A549 (cell line): ENCODE measurements at regions not wholly inside any gene's neighbourhood (a gene's known extent, or its start where the extent isn't known, plus 50 kb on each side); places are given as distances from the start of the nearest gene placed in this dataset.

Experiments used
- ATAC-seq, 2 experiments: fragments of 200-7000 bp in 1 of 2; fragments of >200 bp in 1 of 2; cut with Nextera tagmentation in 1 of 2; cut with Tn5 transposase in 1 of 2; 3 replicates each; pipeline versions ENCODE4 v1.8.0 to v1.9.1; 2018 to 2020; ENCODE audit warnings: mild to moderate bottlenecking in 1 of 2, moderate library complexity in 1 of 2
- CTCF ChIA-PET: fragments of 300-600 bp; sonication (Branson Sonifier 250); formaldehyde crosslinking; extraction: SDS; loops from one replicate; lab custom pipeline; 2021; ENCODE audit warnings: antibody characterized with exemption, inconsistent platforms; lab: Yijun Ruan, JAX
- POLR2A ChIA-PET: fragments of 350-600 bp; formaldehyde crosslinking; extraction: SDS; loops from one replicate; lab custom pipeline; 2021; ENCODE audit warnings: antibody characterized with exemption, inconsistent platforms; lab: Yijun Ruan, JAX
- DNase-seq, 2 experiments: peaks; one replicate each; pipeline versions ENCODE4 v3.0.0 to v3.0.0-alpha.2; 2011 to 2016; ENCODE audit warnings: low read depth in 1 of 2, low spot score in 1 of 2
- FAIRE-seq: peaks from 2 replicates; lab custom pipeline; 2011; peaks lifted over from hg19 to GRCh38; lab: Jason Lieb, UNC
- H3K27ac ChIP-seq, 2 experiments: fragments of >200 bp; sonication (Bioruptor Twin); formaldehyde crosslinking; 3 replicates each; pipeline ENCODE4 v1.5.1; 2016 to 2017
- H3K4me1 ChIP-seq: fragments of >200 bp; sonication (Bioruptor Twin); formaldehyde crosslinking; 3 replicates; pipeline ENCODE4 v1.6.1; 2016
- H3K4me2 ChIP-seq: fragments of >200 bp; sonication (Bioruptor Twin); formaldehyde crosslinking; 3 replicates; pipeline ENCODE4 v1.6.1; 2016
- H3K4me3 ChIP-seq: fragments of >200 bp; sonication (Bioruptor Twin); formaldehyde crosslinking; 3 replicates; pipeline ENCODE4 v1.5.1; 2016
- H3K9me3 ChIP-seq: fragments of >200 bp; sonication (Bioruptor Twin); formaldehyde crosslinking; 3 replicates; pipeline ENCODE4 v1.6.1; 2016
- BHLHE40 ChIP-seq: IDR thresholded peaks from 2 replicates; pipeline ENCODE4 v1.6.1; 2012; ENCODE audit warnings: low read depth, low read length, inconsistent platforms
- CBX2 ChIP-seq: fragments of 200-600 bp; sonication (generic); IDR thresholded peaks from 2 replicates; pipeline ENCODE4 v1.6.1; 2016; ENCODE audit warnings: low read depth, mild to moderate bottlenecking, borderline replicate concordance
- CHD4 ChIP-seq: fragments of 200-600 bp; sonication (generic); IDR thresholded peaks from 2 replicates; pipeline ENCODE4 v1.6.1; 2016; ENCODE audit warnings: antibody characterized with exemption, mild to moderate bottlenecking, borderline replicate concordance
- EHMT2 ChIP-seq: fragments of 200-600 bp; sonication (generic); IDR thresholded peaks from 2 replicates; pipeline ENCODE4 v1.6.1; 2016; ENCODE audit warnings: antibody characterized with exemption, low read depth, mild to moderate bottlenecking, moderate library complexity
- FOSL2 ChIP-seq, 2 experiments: fragments of 450-650 bp in 1 of 2; fragments of >200 bp in 1 of 2; sonication (Bioruptor Twin) in 1 of 2; formaldehyde crosslinking; IDR thresholded peaks; 2 replicates each; pipeline versions ENCODE4 v1.5.0 to v1.6.1; 2016 to 2020; ENCODE audit warnings: mild to moderate bottlenecking in 1 of 2, moderate library complexity in 1 of 2
- FOXS1 ChIP-seq: fragments of 250-450 bp; sonication (Bioruptor Pico); IDR thresholded peaks from 2 replicates; pipeline ENCODE4 v1.5.0; 2020; ENCODE audit warnings: mild to moderate bottlenecking, moderate library complexity
- GATA3 ChIP-seq: IDR thresholded peaks from 2 replicates; pipeline ENCODE4 v1.6.1; 2012; ENCODE audit warnings: borderline replicate concordance
- HEYL ChIP-seq: fragments of 250-450 bp; sonication (Bioruptor Pico); IDR thresholded peaks from 2 replicates; pipeline ENCODE4 v1.8.0; 2021; ENCODE audit warnings: mild to moderate bottlenecking, moderate library complexity
- HOXA7 ChIP-seq: fragments of 250-450 bp; sonication (Bioruptor Pico); IDR thresholded peaks from 2 replicates; pipeline ENCODE4 v1.5.0; 2020; ENCODE audit warnings: mild to moderate bottlenecking, moderate library complexity
- JUN ChIP-seq, 2 experiments: fragments of >200 bp; sonication (Bioruptor Twin); formaldehyde crosslinking; IDR thresholded peaks; 2 replicates in 1 of 2; 3 replicates in 1 of 2; pipeline ENCODE4 v1.6.1; 2016 to 2017
- KDM1A ChIP-seq: fragments of 200-600 bp; sonication (generic); IDR thresholded peaks from 2 replicates; pipeline ENCODE4 v1.6.1; 2016; ENCODE audit warnings: low read depth, mild to moderate bottlenecking
- KDM5A ChIP-seq: fragments of 200-600 bp; sonication (generic); IDR thresholded peaks from 2 replicates; pipeline ENCODE4 v1.6.1; 2016; ENCODE audit warnings: antibody characterized with exemption, mild to moderate bottlenecking
- MYC ChIP-seq: IDR thresholded peaks from 2 replicates; pipeline ENCODE4 v1.6.1; 2012; ENCODE audit warnings: mild to moderate bottlenecking, inconsistent platforms, low read length, improper control_type of control experiment, borderline replicate concordance
- NPAS2 ChIP-seq: fragments of 250-450 bp; sonication (Bioruptor Pico); IDR thresholded peaks from 2 replicates; pipeline ENCODE4 v1.8.0; 2022; ENCODE audit warnings: mild to moderate bottlenecking, moderate library complexity, borderline replicate concordance
- POLR2A ChIP-seq: IDR thresholded peaks from 2 replicates; pipeline ENCODE4 v1.6.1; 2012; ENCODE audit warnings: mild to moderate bottlenecking, low read length
- POLR2AphosphoS2 ChIP-seq: conservative IDR thresholded peaks from 2 replicates; pipeline ENCODE4 v1.6.1; 2012; ENCODE audit warnings: low read length, improper control_type of control experiment, inconsistent platforms
- RARB ChIP-seq: fragments of 250-450 bp; sonication (Bioruptor Pico); IDR thresholded peaks from 2 replicates; pipeline ENCODE4 v1.8.0; 2021; ENCODE audit warnings: mild to moderate bottlenecking, moderate library complexity
- RCOR1 ChIP-seq: fragments of 150-350 bp; IDR thresholded peaks from 2 replicates; pipeline ENCODE4 v1.6.1; 2014; ENCODE audit warnings: antibody characterized with exemption, low read length, low read depth
- SMC3 ChIP-seq: fragments of >200 bp; sonication (Bioruptor Twin); formaldehyde crosslinking; IDR thresholded peaks from 3 replicates; pipeline ENCODE4 v1.6.1; 2018; ENCODE audit warnings: inconsistent platforms
- TP53 ChIP-seq: fragments of 250-450 bp; sonication (Bioruptor Pico); IDR thresholded peaks from 2 replicates; pipeline ENCODE4 v1.5.0; 2021; ENCODE audit warnings: mild to moderate bottlenecking, moderate library complexity
- WGBS: methylation state at CpG from one replicate; pipeline ENCODE4 v1.1.6; 2017; ENCODE audit errors: missing lambda C conversion rate; 5-methylcytosine and 5-hydroxymethylcytosine counted together
- TF ChIP-seq, protein P1 (sequence below): IDR thresholded peaks from 2 replicates; pipeline ENCODE4 v1.6.1; 2012
- TF ChIP-seq, protein P2 (sequence below): fragments of 150-350 bp; IDR thresholded peaks from 2 replicates; pipeline ENCODE4 v1.6.1; 2014; ENCODE audit warnings: low read depth, mild to moderate bottlenecking, low read length
- TF ChIP-seq, protein P3 (sequence below): fragments of 250-450 bp; sonication (Bioruptor Pico); IDR thresholded peaks from 2 replicates; pipeline ENCODE4 v1.5.0; 2020; ENCODE audit warnings: low read depth, mild to moderate bottlenecking, moderate library complexity
- TF ChIP-seq, protein P4 (sequence below): fragments of 450-650 bp; IDR thresholded peaks from 2 replicates; pipeline ENCODE4 v1.6.1; 2014; ENCODE audit warnings: antibody characterized with exemption

DNA sequence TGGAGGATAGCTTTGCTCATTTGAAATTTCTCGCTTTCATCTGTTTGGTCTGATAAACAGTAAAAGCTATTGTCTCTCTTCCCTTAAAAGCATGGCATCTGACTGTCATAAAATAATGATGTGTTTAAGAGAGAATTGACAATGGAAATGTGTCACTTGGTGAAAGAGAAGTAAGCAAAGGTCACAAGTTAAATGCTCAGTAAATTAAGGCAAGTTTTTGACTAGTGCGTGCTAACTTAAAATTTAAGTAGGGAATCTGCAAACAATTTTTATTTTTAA lies 161.6 kb upstream of the ANKRD50 start:
- Histone ChIP-seq H3K4me1 (no peaks in the 10 kb centered on the region), H3K27ac (no peak overlapping the region), H3K9me3 (no peaks in the 10 kb centered on the region), H3K4me3 (no peak overlapping the region), H3K4me2 (no peak overlapping the region)
- ATAC-seq (no peak), FAIRE-seq (no peak), DNase-seq (no peak)
- TF ChIP-seq NPAS2 (CRISPR knock-in tag) (no peak), CBX2 (no peak), TP53 (CRISPR knock-in tag) (no peak), JUN (IDR thresholded peaks at IDR 0.05) (no peak), HEYL (CRISPR knock-in tag) (no peak), GATA3 (no peak), EHMT2 (no peak), BHLHE40 (no peak), KDM1A (no peak), POLR2AphosphoS2 (no peak), MYC (no peak), CHD4 (no peak)
- TF ChIP-seq, protein P1, sequence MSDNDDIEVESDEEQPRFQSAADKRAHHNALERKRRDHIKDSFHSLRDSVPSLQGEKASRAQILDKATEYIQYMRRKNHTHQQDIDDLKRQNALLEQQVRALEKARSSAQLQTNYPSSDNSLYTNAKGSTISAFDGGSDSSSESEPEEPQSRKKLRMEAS: no peak
- TF ChIP-seq, protein P2, sequence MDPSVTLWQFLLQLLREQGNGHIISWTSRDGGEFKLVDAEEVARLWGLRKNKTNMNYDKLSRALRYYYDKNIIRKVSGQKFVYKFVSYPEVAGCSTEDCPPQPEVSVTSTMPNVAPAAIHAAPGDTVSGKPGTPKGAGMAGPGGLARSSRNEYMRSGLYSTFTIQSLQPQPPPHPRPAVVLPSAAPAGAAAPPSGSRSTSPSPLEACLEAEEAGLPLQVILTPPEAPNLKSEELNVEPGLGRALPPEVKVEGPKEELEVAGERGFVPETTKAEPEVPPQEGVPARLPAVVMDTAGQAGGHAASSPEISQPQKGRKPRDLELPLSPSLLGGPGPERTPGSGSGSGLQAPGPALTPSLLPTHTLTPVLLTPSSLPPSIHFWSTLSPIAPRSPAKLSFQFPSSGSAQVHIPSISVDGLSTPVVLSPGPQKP: no peak
- TF ChIP-seq, protein P3, sequence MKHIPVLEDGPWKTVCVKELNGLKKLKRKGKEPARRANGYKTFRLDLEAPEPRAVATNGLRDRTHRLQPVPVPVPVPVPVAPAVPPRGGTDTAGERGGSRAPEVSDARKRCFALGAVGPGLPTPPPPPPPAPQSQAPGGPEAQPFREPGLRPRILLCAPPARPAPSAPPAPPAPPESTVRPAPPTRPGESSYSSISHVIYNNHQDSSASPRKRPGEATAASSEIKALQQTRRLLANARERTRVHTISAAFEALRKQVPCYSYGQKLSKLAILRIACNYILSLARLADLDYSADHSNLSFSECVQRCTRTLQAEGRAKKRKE (CRISPR knock-in tag): no peak
- POLR2A ChIA-PET: no interaction called here
- CTCF ChIA-PET: no interaction called here
- WGBS: 76% methylated on average over 2 of the region's 2 CpGs

DNA sequence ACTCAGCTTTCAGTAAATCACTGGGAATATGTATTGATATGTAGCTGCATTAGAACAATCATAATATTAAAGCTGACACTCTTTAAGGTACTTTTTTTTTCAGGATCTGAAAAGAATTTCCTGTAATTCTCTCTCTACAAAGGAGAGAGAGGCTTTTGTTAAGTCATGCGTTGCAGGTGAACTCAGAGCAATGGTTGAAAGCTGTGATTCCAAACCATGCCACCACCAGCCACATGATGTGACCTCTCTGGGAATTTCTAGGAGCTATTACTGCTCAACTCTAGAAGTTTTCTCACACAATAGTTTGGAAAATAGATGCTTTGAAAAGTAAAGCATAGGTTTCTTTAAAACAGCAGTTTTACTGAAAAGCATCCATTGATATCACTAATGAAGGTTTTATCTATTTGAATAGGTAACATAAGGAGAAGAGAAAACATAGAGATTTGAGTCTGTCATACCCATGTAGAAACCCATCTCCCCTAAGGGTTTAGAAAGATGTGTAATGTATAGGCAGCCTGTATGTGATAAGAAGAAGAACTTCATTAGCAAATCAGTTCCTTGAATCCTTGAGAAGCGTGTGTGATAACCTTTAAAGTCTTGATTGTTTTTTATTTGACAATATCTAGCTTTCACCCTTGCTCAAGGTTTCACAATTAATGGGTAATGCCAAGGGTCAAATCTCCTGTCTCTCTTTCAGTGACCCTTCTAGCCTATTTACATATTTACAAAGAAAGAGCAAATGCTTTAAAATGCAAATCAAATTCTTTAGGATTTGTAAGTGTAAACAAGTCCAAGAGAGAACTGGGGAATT lies 161.0 kb upstream of the ANKRD50 start:
- H3K4me2 ChIP-seq: no peak overlapping the region
- FAIRE-seq: no peak
- TF ChIP-seq RCOR1: no peak
- no peak for TF ChIP-seq FOSL2 (IDR thresholded peaks at IDR 0.05)
- no peak for TF ChIP-seq FOSL2 (CRISPR knock-in tag; IDR thresholded peaks at IDR 0.05)
- no peak for TF ChIP-seq RARB
- no peak for TF ChIP-seq SMC3
- TF ChIP-seq FOXS1: no peak
- no peak for TF ChIP-seq JUN (IDR thresholded peaks at IDR 0.05)
- TF ChIP-seq KDM1A: no peak
- TF ChIP-seq HOXA7 (CRISPR knock-in tag): no peak
- TF ChIP-seq GATA3: no peak
- no peak for TF ChIP-seq POLR2A
- no peak for TF ChIP-seq CHD4
- TF ChIP-seq, protein P4, sequence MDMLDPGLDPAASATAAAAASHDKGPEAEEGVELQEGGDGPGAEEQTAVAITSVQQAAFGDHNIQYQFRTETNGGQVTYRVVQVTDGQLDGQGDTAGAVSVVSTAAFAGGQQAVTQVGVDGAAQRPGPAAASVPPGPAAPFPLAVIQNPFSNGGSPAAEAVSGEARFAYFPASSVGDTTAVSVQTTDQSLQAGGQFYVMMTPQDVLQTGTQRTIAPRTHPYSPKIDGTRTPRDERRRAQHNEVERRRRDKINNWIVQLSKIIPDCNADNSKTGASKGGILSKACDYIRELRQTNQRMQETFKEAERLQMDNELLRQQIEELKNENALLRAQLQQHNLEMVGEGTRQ: no peak
- no peak for TF ChIP-seq KDM5A
- TF ChIP-seq, all 56 proteins: peak for 0
- H3K4me3 ChIP-seq: no peak overlapping the region
- WGBS: 55% methylated on average over 2 of the region's 2 CpGs
- ATAC-seq (no peak), DNase-seq (no peak)
- H3K9me3 ChIP-seq: no peaks in the 10 kb centered on the region
- no peak overlapping the region for H3K27ac ChIP-seq
- H3K4me1 ChIP-seq: no peaks in the 10 kb centered on the region
- ChIA-PET CTCF (no interaction called here), POLR2A (no interaction called here)
